ENCODE measurements at regions not wholly inside any gene's neighbourhood (a gene's known extent, or its start where the extent isn't known, plus 50 kb on each side); places are given as distances from the start of the nearest gene placed in this dataset.
"Not testable (repeated sequence)": the region's sequence is repeated elsewhere in the genome, so short reads cannot be mapped to it uniquely, and the experiment has no call there.

GRCh38 chr6:158897236-158897635 lies 78.1 kb upstream of the EZR start:
- Histone ChIP-seq H3K27me3 (no peaks in the 10 kb centered on the region), H3K4me1 (no peaks in the 10 kb centered on the region), H3K36me3 (no peaks in the 10 kb centered on the region), H3K4me3 (no peak overlapping the region), H3K27ac (no peak overlapping the region), H3K9me3 (no peaks in the 10 kb centered on the region)
- TF ChIP-seq POLR2A (IDR thresholded peaks at IDR 0.05) = no peak
- TF ChIP-seq CTCF (IDR thresholded peaks at IDR 0.05) = no peak
- DNase-seq = no peak

GRCh38 chr6:158895661-158896060 lies 76.5 kb upstream of the EZR start:
- no peaks in the 10 kb centered on the region for H3K27me3 ChIP-seq
- H3K4me1 ChIP-seq = no peaks in the 10 kb centered on the region
- H3K27ac ChIP-seq = no peak overlapping the region
- no peaks in the 10 kb centered on the region for H3K9me3 ChIP-seq
- H3K4me3 ChIP-seq = no peak overlapping the region
- TF ChIP-seq CTCF (IDR thresholded peaks at IDR 0.05) (no peak), POLR2A (IDR thresholded peaks at IDR 0.05) (no peak)
- no peak for DNase-seq
- H3K36me3 ChIP-seq = no peaks in the 10 kb centered on the region

- Histone ChIP-seq H3K36me3 (no peaks in the 10 kb centered on the region), H3K27me3 (no peaks in the 10 kb centered on the region), H3K4me1 (no peaks in the 10 kb centered on the region), H3K27ac (no peak overlapping the region), H3K9me3 (no peaks in the 10 kb centered on the region), H3K4me3 (no peak overlapping the region)
- no peak for TF ChIP-seq POLR2A (IDR thresholded peaks at IDR 0.05)
- DNase-seq = no peak
Measured at GRCh38 chr6:158894193-158894592, 75.0 kb upstream of the EZR start.

GRCh38 chr6:158892266-158892665 lies 73.1 kb upstream of the EZR start:
- Histone ChIP-seq H3K27me3 (no peaks in the 10 kb centered on the region), H3K27ac (no peak overlapping the region), H3K4me3 (no peak overlapping the region), H3K36me3 (no peaks in the 10 kb centered on the region), H3K9me3 (no peaks in the 10 kb centered on the region), H3K4me1 (no peaks in the 10 kb centered on the region)
- DNase-seq = no peak
- TF ChIP-seq CTCF (IDR thresholded peaks at IDR 0.05) (no peak), POLR2A (IDR thresholded peaks at IDR 0.05) (no peak)

GRCh38 chr6:158891560-158891959 lies 72.4 kb upstream of the EZR start:
- DNase-seq, H3K27ac ChIP-seq, H3K4me3 ChIP-seq, H3K4me1 ChIP-seq, H3K27me3 ChIP-seq, H3K9me3 ChIP-seq, H3K36me3 ChIP-seq: not testable (repeated sequence)

- not testable (repeated sequence) for H3K4me3 ChIP-seq, H3K27ac ChIP-seq, DNase-seq, H3K9me3 ChIP-seq, H3K27me3 ChIP-seq, H3K4me1 ChIP-seq, H3K36me3 ChIP-seq
Measured at GRCh38 chr6:158888171-158888570, 69.0 kb upstream of the EZR start.

- H3K9me3 ChIP-seq, DNase-seq, H3K4me3 ChIP-seq, H3K4me1 ChIP-seq, H3K27ac ChIP-seq, H3K27me3 ChIP-seq, H3K36me3 ChIP-seq: not testable (repeated sequence)
Measured at GRCh38 chr6:158886346-158886977, 67.3 kb upstream of the EZR start.

GRCh38 chr6:158881884-158882283 lies 62.7 kb upstream of the EZR start:
- not testable (repeated sequence) for DNase-seq, H3K4me1 ChIP-seq, H3K27me3 ChIP-seq, H3K9me3 ChIP-seq, H3K4me3 ChIP-seq, H3K36me3 ChIP-seq, H3K27ac ChIP-seq

GRCh38 chr6:158881276-158881675 lies 62.1 kb upstream of the EZR start:
- not testable (repeated sequence) for H3K4me3 ChIP-seq, H3K9me3 ChIP-seq, H3K27ac ChIP-seq

More at GRCh38 chr6:158881276-158881675, 62.1 kb upstream of the EZR start:
- not testable (repeated sequence) for H3K27me3 ChIP-seq, H3K36me3 ChIP-seq, DNase-seq, H3K4me1 ChIP-seq

Measured in Peyer's patch (tissue), 4 donors.